ENCODE measurements at regions not wholly inside any gene's neighbourhood (a gene's known extent, or its start where the extent isn't known, plus 50 kb on each side); places are given as distances from the start of the nearest gene placed in this dataset.

DNA sequence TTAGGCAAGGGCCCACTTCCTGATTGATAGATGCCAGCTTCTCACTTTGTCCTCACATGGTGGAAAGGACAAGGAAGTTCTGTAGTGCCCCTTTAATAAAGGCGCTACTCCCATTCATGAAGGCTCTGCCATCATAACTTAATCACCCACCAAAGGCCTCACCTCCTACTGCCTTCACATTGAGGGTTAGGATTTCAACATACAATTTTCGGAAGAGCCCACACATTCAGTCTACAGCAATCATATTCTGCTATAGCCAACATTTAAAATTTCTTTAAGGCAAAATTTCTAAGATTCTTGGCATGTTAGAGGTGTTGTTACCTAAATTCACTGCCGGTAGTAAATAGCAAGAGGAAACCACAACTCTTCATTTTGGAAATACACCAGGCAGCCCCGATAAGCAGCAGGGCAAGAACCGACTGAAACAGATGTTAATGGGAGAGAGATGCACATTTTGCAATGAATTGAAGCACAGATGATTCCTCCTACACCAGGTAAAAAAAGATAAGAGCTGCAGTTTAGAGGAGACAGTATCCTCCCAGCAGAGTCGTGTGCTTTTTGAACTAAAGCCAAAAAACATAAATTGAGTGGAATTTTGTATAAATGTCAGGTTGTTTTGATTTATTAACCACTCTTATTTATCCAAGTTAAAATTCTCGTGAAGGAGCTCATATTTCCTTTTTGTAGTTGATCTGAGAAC lies 594.9 kb downstream of the KCTD8 start:
- TF ChIP-seq TAF1 (IDR thresholded peaks at IDR 0.05; ENCODE audit: borderline replicate concordance, insufficient read depth, low read length), result no peak
- TF ChIP-seq POLR2AphosphoS5 (IDR thresholded peaks at IDR 0.05; ENCODE audit: low read depth, low read length), result no peak
- no peak for TF ChIP-seq FOXP2 (optimal IDR thresholded peaks at IDR 0.05; ENCODE audit: borderline replicate concordance, extremely low read depth, extremely low read length, insufficient read depth)
- TF ChIP-seq SIN3A (IDR thresholded peaks at IDR 0.05; ENCODE audit: borderline replicate concordance, insufficient read depth, low read length), result no peak
- TF ChIP-seq, protein P1, sequence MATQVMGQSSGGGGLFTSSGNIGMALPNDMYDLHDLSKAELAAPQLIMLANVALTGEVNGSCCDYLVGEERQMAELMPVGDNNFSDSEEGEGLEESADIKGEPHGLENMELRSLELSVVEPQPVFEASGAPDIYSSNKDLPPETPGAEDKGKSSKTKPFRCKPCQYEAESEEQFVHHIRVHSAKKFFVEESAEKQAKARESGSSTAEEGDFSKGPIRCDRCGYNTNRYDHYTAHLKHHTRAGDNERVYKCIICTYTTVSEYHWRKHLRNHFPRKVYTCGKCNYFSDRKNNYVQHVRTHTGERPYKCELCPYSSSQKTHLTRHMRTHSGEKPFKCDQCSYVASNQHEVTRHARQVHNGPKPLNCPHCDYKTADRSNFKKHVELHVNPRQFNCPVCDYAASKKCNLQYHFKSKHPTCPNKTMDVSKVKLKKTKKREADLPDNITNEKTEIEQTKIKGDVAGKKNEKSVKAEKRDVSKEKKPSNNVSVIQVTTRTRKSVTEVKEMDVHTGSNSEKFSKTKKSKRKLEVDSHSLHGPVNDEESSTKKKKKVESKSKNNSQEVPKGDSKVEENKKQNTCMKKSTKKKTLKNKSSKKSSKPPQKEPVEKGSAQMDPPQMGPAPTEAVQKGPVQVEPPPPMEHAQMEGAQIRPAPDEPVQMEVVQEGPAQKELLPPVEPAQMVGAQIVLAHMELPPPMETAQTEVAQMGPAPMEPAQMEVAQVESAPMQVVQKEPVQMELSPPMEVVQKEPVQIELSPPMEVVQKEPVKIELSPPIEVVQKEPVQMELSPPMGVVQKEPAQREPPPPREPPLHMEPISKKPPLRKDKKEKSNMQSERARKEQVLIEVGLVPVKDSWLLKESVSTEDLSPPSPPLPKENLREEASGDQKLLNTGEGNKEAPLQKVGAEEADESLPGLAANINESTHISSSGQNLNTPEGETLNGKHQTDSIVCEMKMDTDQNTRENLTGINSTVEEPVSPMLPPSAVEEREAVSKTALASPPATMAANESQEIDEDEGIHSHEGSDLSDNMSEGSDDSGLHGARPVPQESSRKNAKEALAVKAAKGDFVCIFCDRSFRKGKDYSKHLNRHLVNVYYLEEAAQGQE (IDR thresholded peaks at IDR 0.05; ENCODE audit: insufficient read depth in 1 of 2, low read depth in 2 of 2, low read length in 2 of 2), result no peak

DNA sequence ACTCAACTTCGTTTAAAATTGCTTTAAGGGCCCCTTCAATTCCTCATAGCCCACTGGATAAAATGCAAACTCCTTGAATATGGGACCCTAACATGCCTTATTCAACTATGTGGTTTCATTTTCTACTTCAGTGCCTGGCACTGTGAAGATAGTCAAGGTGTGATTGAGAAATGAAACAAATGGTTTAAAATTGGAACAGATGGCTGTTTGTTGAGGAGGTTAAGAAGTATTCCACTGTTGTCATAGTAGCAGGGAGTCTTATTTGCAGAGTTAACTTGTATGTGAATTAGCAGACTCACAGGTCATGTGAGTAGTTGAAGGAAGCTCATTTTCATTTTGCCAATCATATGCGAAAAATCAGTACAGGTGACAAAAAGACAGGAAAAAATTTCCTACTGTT lies 593.3 kb downstream of the KCTD8 start:
- TF ChIP-seq SIN3A (IDR thresholded peaks at IDR 0.05; ENCODE audit: borderline replicate concordance, insufficient read depth, low read length), result no peak
- no peak for TF ChIP-seq FOXP2 (optimal IDR thresholded peaks at IDR 0.05; ENCODE audit: borderline replicate concordance, extremely low read depth, extremely low read length, insufficient read depth)
- TF ChIP-seq POLR2AphosphoS5 (IDR thresholded peaks at IDR 0.05; ENCODE audit: low read depth, low read length), result no peak
- no peak for TF ChIP-seq TAF1 (IDR thresholded peaks at IDR 0.05; ENCODE audit: borderline replicate concordance, insufficient read depth, low read length)
- TF ChIP-seq, protein P1 (IDR thresholded peaks at IDR 0.05; ENCODE audit: insufficient read depth in 1 of 2, low read depth in 2 of 2, low read length in 2 of 2), result no peak

DNA sequence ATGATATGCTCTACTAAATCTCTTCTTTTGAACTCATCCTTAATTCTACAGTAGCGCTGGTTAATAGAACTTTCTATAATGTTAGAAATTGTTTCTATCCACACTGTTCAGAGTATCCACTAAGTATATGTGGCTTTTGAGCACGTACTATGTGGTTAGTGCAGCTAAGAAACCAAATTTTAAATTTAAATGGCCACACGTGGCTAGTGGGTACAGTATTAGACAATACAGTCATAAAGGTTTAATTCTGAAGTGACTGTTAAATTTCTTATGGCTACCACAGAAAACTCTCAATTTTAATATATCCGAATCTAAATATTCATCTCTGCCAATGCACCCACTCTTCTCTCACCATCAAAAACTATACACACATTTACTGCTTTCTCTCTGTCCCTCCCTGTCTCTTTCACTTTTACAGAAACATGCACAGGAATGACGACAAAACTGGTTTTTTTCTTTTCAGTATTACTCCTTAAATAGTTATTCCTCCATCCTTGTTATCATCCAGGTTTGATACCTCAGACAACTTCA lies 583.9 kb downstream of the KCTD8 start:
- TF ChIP-seq POLR2AphosphoS5 (IDR thresholded peaks at IDR 0.05; ENCODE audit: low read depth, low read length) (no peak), FOXP2 (optimal IDR thresholded peaks at IDR 0.05; ENCODE audit: borderline replicate concordance, extremely low read depth, extremely low read length, insufficient read depth) (no peak), TAF1 (IDR thresholded peaks at IDR 0.05; ENCODE audit: borderline replicate concordance, insufficient read depth, low read length) (no peak), SIN3A (IDR thresholded peaks at IDR 0.05; ENCODE audit: borderline replicate concordance, insufficient read depth, low read length) (no peak)
- TF ChIP-seq, protein P1 (IDR thresholded peaks at IDR 0.05; ENCODE audit: insufficient read depth in 1 of 2, low read depth in 2 of 2, low read length in 2 of 2), result no peak

DNA sequence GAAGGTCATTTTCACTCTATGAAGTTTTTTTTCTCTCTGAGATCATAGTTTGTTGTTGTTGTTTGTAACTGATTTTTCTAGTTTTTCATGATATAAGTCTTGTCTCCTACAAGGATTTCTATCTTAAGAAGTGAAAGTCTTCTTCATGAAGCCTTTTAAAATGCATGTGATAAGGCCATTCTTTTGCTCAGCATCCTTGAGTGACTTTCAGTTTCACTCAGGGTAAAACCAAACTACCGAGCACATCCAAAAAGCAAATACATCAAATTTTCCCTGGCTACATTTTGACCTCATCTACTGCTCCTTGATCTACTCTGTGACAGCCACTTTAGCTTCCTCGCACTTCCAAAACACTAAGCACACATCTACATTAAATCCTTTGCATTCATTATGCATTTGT lies 580.7 kb downstream of the KCTD8 start:
- TF ChIP-seq TAF1 (IDR thresholded peaks at IDR 0.05; ENCODE audit: borderline replicate concordance, insufficient read depth, low read length) (no peak), FOXP2 (optimal IDR thresholded peaks at IDR 0.05; ENCODE audit: borderline replicate concordance, extremely low read depth, extremely low read length, insufficient read depth) (no peak), SIN3A (IDR thresholded peaks at IDR 0.05; ENCODE audit: borderline replicate concordance, insufficient read depth, low read length) (no peak)
- TF ChIP-seq, protein P1 (IDR thresholded peaks at IDR 0.05; ENCODE audit: insufficient read depth in 1 of 2, low read depth in 2 of 2, low read length in 2 of 2), result no peak
